B cell (primary cell): ENCODE measurements at regions not wholly inside any gene's neighbourhood (a gene's known extent, or its start where the extent isn't known, plus 50 kb on each side); places are given as distances from the start of the nearest gene placed in this dataset.

ENCODE experiments used
- ATAC-seq: fragments of 200-7000 bp; cut with Tn5 transposase; one replicate; pipeline ENCODE4 v1.10.0; 2021; ENCODE audit warnings: low read depth, mild to moderate bottlenecking, moderate number of reproducible peaks, moderate library complexity
- CTCF ChIA-PET: fragments of 350-600 bp; sonication (Branson Sonifier 250); formaldehyde crosslinking; loops from one replicate; lab custom pipeline; 2021; ENCODE audit warnings: antibody characterized with exemption, inconsistent platforms; lab: Charles Lee
- POLR2A ChIA-PET: fragments of 350-600 bp; sonication (Branson Sonifier 250); formaldehyde crosslinking; loops from one replicate; lab custom pipeline; 2021; ENCODE audit warnings: antibody characterized with exemption; lab: Charles Lee
- DNase-seq: peaks from one replicate; pipeline ENCODE4 v3.0.0; 2013
- H2AFZ ChIP-seq: 2 replicates; pipeline ENCODE4 v1.6.1; 2012; ENCODE audit warnings: mild to moderate bottlenecking, low read depth, low read length; ENCODE audit not compliant: insufficient read depth, poor library complexity, severe bottlenecking
- H3K27ac ChIP-seq, 2 donors: 1 replicate in 1 of 2; 2 replicates in 1 of 2; pipeline ENCODE4 v1.5.1; 2012 to 2013; ENCODE audit warnings: low read length in 2 of 2, mild to moderate bottlenecking in 2 of 2, moderate library complexity in 1 of 2
- H3K27me3 ChIP-seq, 4 experiments: fragments of 200-600 bp in 1 of 4; sonication (generic) in 1 of 4; replicated peaks in 1 of 4; 1 replicate in 2 of 4; 2 replicates in 2 of 4; pipeline versions ENCODE4 v1.6.1 to v1.7.0; 2013 to 2016; ENCODE audit warnings: low read length in 3 of 4, mild to moderate bottlenecking in 2 of 4, mixed read lengths in 1 of 4, moderate library complexity in 1 of 4; ENCODE audit not compliant: insufficient read depth in 4 of 4, control insufficient read depth in 3 of 4; ENCODE audit errors: control extremely low read depth in 1 of 4
- H3K36me3 ChIP-seq, 2 experiments: replicated peaks in 1 of 2; 1 replicate in 1 of 2; 2 replicates in 1 of 2; pipeline versions ENCODE4 v1.6.1 to v1.7.1; 2013; ENCODE audit warnings: low read length in 1 of 2; ENCODE audit not compliant: insufficient read depth in 2 of 2, control insufficient read depth in 1 of 2; ENCODE audit errors: control extremely low read depth in 1 of 2, extremely low read depth in 1 of 2
- H3K4me1 ChIP-seq, 2 donors: fragments of 200-600 bp in 1 of 2; sonication (generic) in 1 of 2; 1 replicate in 1 of 2; 2 replicates in 1 of 2; pipeline versions ENCODE4 v1.5.1 to v1.6.1; 2013 to 2017; ENCODE audit warnings: low read length in 2 of 2; ENCODE audit not compliant: control insufficient read depth in 2 of 2, insufficient read depth in 2 of 2
- H3K4me2 ChIP-seq: replicated peaks from 2 replicates; pipeline ENCODE3; 2012; ENCODE audit warnings: mild to moderate bottlenecking, low read depth, low read length; ENCODE audit not compliant: poor library complexity, severe bottlenecking
- H3K4me3 ChIP-seq, 5 experiments: fragments of 200-600 bp in 1 of 5; sonication (generic) in 1 of 5; 1 replicate in 3 of 5; 2 replicates in 2 of 5; pipeline versions ENCODE4 v1.5.1 to v1.7.0; 2011 to 2016; ENCODE audit warnings: low read length in 4 of 5, mild to moderate bottlenecking in 4 of 5, low read depth in 2 of 5, control low read depth in 1 of 5, moderate library complexity in 1 of 5; ENCODE audit not compliant: insufficient read depth in 1 of 5; ENCODE audit errors: control extremely low read depth in 1 of 5, extremely low read depth in 1 of 5
- H3K79me2 ChIP-seq: fragments of 200-600 bp; sonication (generic); one replicate; pipeline ENCODE4 v1.6.0; 2016; ENCODE audit warnings: low read length; ENCODE audit not compliant: control insufficient read depth, insufficient read depth
- H3K9ac ChIP-seq: fragments of 200-600 bp; sonication (generic); 2 replicates; pipeline ENCODE4 v1.6.1; 2017; ENCODE audit warnings: mild to moderate bottlenecking, low read length, moderate library complexity
- H3K9me3 ChIP-seq, 3 donors: one replicate each; pipeline versions ENCODE4 v1.6.1 to v1.7.1; 2013; ENCODE audit warnings: low read length in 2 of 3; ENCODE audit not compliant: control insufficient read depth in 2 of 3, insufficient read depth in 1 of 3; ENCODE audit errors: control extremely low read depth in 1 of 3
- H4K20me1 ChIP-seq: 2 replicates; pipeline ENCODE4 v1.6.0; 2012; ENCODE audit warnings: mild to moderate bottlenecking, low read length; ENCODE audit not compliant: insufficient read depth, control insufficient read depth, poor library complexity, severe bottlenecking
- H3K27ac Mint-ChIP-seq: one replicate; pipeline ENCODE4 v1.8.0; 2021; ENCODE audit warnings: mixed read lengths
- H3K27me3 Mint-ChIP-seq: one replicate; pipeline ENCODE4 v1.8.0; 2021; ENCODE audit warnings: mixed read lengths
- H3K4me1 Mint-ChIP-seq: one replicate; pipeline ENCODE4 v1.8.0; 2021; ENCODE audit warnings: mixed read lengths
- H3K4me3 Mint-ChIP-seq: one replicate; pipeline ENCODE4 v1.8.0; 2021; ENCODE audit warnings: mixed read lengths
- H3K9me3 Mint-ChIP-seq: one replicate; pipeline ENCODE4 v1.8.0; 2022; ENCODE audit warnings: mixed read lengths; ENCODE audit not compliant: insufficient read depth
- CTCF ChIP-seq: fragments of 200-600 bp; IDR thresholded peaks from one replicate; pipeline ENCODE4 v1.8.0; 2022; ENCODE audit warnings: antibody characterized with exemption, mild to moderate bottlenecking
- EZH2 ChIP-seq: IDR thresholded peaks from 2 replicates; pipeline ENCODE4 v1.6.1; 2012; ENCODE audit warnings: borderline replicate concordance, low read depth, mild to moderate bottlenecking, moderate library complexity, low read length; ENCODE audit not compliant: insufficient read depth, poor library complexity, severe bottlenecking
- WGBS: methylation state at CpG from one replicate; pipeline ENCODE4 v1.1.5; 2013; ENCODE audit warnings: missing lambda C conversion rate; ENCODE audit not compliant: insufficient coverage; 5-methylcytosine and 5-hydroxymethylcytosine counted together
- intact Hi-C: fragments of 100-400 bp; cut with micrococcal nuclease; formaldehyde crosslinking; loops from one replicate; pipeline ENCODE4 v1.10.0; 2022

GRCh38 chr6:907928-908327 is 215.0 kb upstream of the EXOC2 start:
- ATAC-seq = no peak
- 90% methylated on average over 5 of the region's 6 CpGs for WGBS
- CTCF ChIA-PET = no interaction called here

GRCh38 chr6:906920-907319 is 214.0 kb upstream of the EXOC2 start:
- Mint-ChIP-seq H3K9me3 (no peaks in the 10 kb centered on the region), H3K27ac (no peak overlapping the region), H3K27me3 (peaks cover 8% of the 10 kb centered on the region), H3K4me3 (no peak overlapping the region), H3K4me1 (no peaks in the 10 kb centered on the region)
- TF ChIP-seq CTCF (no peak), EZH2 (no peak)
- POLR2A ChIA-PET = no interaction called here
- ATAC-seq (no peak), DNase-seq (no peak)
- no peak overlapping the region for H3K4me2 ChIP-seq
- no peaks in the 10 kb centered on the region for H3K36me3 ChIP-seq
- CTCF ChIA-PET = no interaction called here
- no peak overlapping the region for H3K27ac ChIP-seq
- H3K9me3 ChIP-seq = no peaks in the 10 kb centered on the region
- intact Hi-C loops = no loop called here
- no peaks in the 10 kb centered on the region for H4K20me1 ChIP-seq
- no peak overlapping the region for H3K9ac ChIP-seq
- no peaks in the 10 kb centered on the region for H3K79me2 ChIP-seq
- WGBS = 91% methylated on average over 11 of the region's 11 CpGs
- H3K4me1 ChIP-seq = no peaks in the 10 kb centered on the region
- H2AFZ ChIP-seq = no peak overlapping the region
- H3K27me3 ChIP-seq = no peaks in the 10 kb centered on the region
- no peak overlapping the region for H3K4me3 ChIP-seq

More at GRCh38 chr6:907928-908327, 215.0 kb upstream of the EXOC2 start:
- Histone ChIP-seq H3K4me3 (no peak overlapping the region), H3K4me1 (no peaks in the 10 kb centered on the region), H3K27ac (no peak overlapping the region), H3K27me3 (no peaks in the 10 kb centered on the region), H3K36me3 (no peaks in the 10 kb centered on the region), H3K4me2 (no peak overlapping the region), H3K79me2 (no peaks in the 10 kb centered on the region), H2AFZ (no peak overlapping the region), H3K9ac (no peak overlapping the region), H3K9me3 (no peaks in the 10 kb centered on the region), H4K20me1 (no peaks in the 10 kb centered on the region)
- POLR2A ChIA-PET = no interaction called here
- Mint-ChIP-seq H3K27me3 (peaks cover 12% of the 10 kb centered on the region), H3K4me1 (no peaks in the 10 kb centered on the region), H3K9me3 (no peaks in the 10 kb centered on the region), H3K4me3 (no peak overlapping the region), H3K27ac (no peak overlapping the region)
- intact Hi-C loops = no loop called here
- TF ChIP-seq EZH2 (no peak), CTCF (no peak)
- DNase-seq = no peak
